WTC11 (cell line): ENCODE measurements at regions not wholly inside any gene's neighbourhood (a gene's known extent, or its start where the extent isn't known, plus 50 kb on each side); places are given as distances from the start of the nearest gene placed in this dataset.

Experiments used
- ATAC-seq: fragments of 200-7000 bp; cut with Tn5 transposase; 2 replicates; pipeline ENCODE4 v1.10.0; 2021; ENCODE audit warnings: mild to moderate bottlenecking, moderate library complexity
- CTCF ChIA-PET: fragments of 300-600 bp; sonication (Branson Sonifier 250); formaldehyde crosslinking; loops from one replicate; lab custom pipeline; 2021; ENCODE audit warnings: antibody characterized with exemption; lab: Charles Lee
- POLR2A ChIA-PET: fragments of 350-600 bp; sonication (Branson Sonifier 250); formaldehyde crosslinking; loops from one replicate; lab custom pipeline; 2021; ENCODE audit warnings: antibody characterized with exemption; lab: Charles Lee
- DNase-seq: peaks from one replicate; pipeline ENCODE4 v3.0.0; 2021; ENCODE audit warnings: low spot score
- H3K27ac Mint-ChIP-seq: 2 replicates; pipeline ENCODE4 v1.8.0; 2021; ENCODE audit warnings: mixed read lengths
- H3K27me3 Mint-ChIP-seq: 2 replicates; pipeline ENCODE4 v1.8.0; 2021; ENCODE audit warnings: low read depth, mild to moderate bottlenecking, moderate library complexity, mixed read lengths
- H3K36me3 Mint-ChIP-seq: 2 replicates; pipeline ENCODE4 v1.8.0; 2021; ENCODE audit warnings: mixed read lengths
- H3K4me1 Mint-ChIP-seq: 2 replicates; pipeline ENCODE4 v1.8.0; 2022; ENCODE audit warnings: mixed read lengths
- H3K4me3 Mint-ChIP-seq: 2 replicates; pipeline ENCODE4 v1.8.0; 2021; ENCODE audit warnings: mild to moderate bottlenecking, moderate library complexity, mixed read lengths
- H3K9me3 Mint-ChIP-seq: 2 replicates; pipeline ENCODE4 v1.8.0; 2021; ENCODE audit warnings: mixed read lengths
- ETV6 ChIP-seq: sonication (generic); formaldehyde crosslinking; IDR thresholded peaks from 2 replicates; pipeline ENCODE4 v1.8.1; 2022; ENCODE audit warnings: mild to moderate bottlenecking, missing genetic modification reagents
- HMGA2 ChIP-seq: fragments of 250-450 bp; sonication (Bioruptor Pico); IDR thresholded peaks from 2 replicates; pipeline ENCODE4 v1.4.0; 2021; ENCODE audit warnings: mild to moderate bottlenecking, moderate library complexity
- JAZF1 ChIP-seq: fragments of 250-450 bp; sonication (Bioruptor Pico); IDR thresholded peaks from 2 replicates; pipeline ENCODE4 v1.9.0; 2021; ENCODE audit warnings: moderate library complexity, mild to moderate bottlenecking, inconsistent platforms
- JUN ChIP-seq: sonication (generic); formaldehyde crosslinking; IDR thresholded peaks from 2 replicates; pipeline ENCODE4 v1.8.0; 2023; ENCODE audit warnings: mild to moderate bottlenecking, missing genetic modification reagents
- KAT7 ChIP-seq: sonication (generic); formaldehyde crosslinking; IDR thresholded peaks from 2 replicates; pipeline ENCODE4 v1.8.1; 2023; ENCODE audit warnings: missing genetic modification reagents, mild to moderate bottlenecking, borderline replicate concordance
- NFATC4 ChIP-seq: fragments of 250-450 bp; sonication (Bioruptor Pico); IDR thresholded peaks from 2 replicates; pipeline ENCODE4 v1.9.0; 2021; ENCODE audit warnings: mild to moderate bottlenecking
- NFYB ChIP-seq: sonication (generic); formaldehyde crosslinking; conservative IDR thresholded peaks from 2 replicates; pipeline ENCODE4 v1.8.0; 2022; ENCODE audit warnings: low read depth, missing genetic modification reagents
- PRRX2 ChIP-seq: fragments of 250-450 bp; sonication (Bioruptor Pico); IDR thresholded peaks from 2 replicates; pipeline ENCODE4 v1.8.0; 2021; ENCODE audit warnings: mild to moderate bottlenecking
- TP53 ChIP-seq: sonication (generic); formaldehyde crosslinking; IDR thresholded peaks from 2 replicates; pipeline ENCODE4 v1.8.1; 2023; ENCODE audit warnings: mild to moderate bottlenecking, missing genetic modification reagents
- ZNF219 ChIP-seq: sonication (generic); formaldehyde crosslinking; IDR thresholded peaks from 2 replicates; pipeline ENCODE4 v1.8.0; 2023; ENCODE audit warnings: missing genetic modification reagents, mild to moderate bottlenecking, borderline replicate concordance
- ZNF423 ChIP-seq: fragments of 250-450 bp; sonication (Bioruptor Pico); IDR thresholded peaks from 2 replicates; pipeline ENCODE4 v2.1.2; 2022; ENCODE audit warnings: mild to moderate bottlenecking, moderate library complexity
- TF ChIP-seq, protein P1 (sequence below): sonication (generic); formaldehyde crosslinking; IDR thresholded peaks from 2 replicates; pipeline ENCODE4 v1.8.1; 2023; ENCODE audit warnings: mild to moderate bottlenecking, missing genetic modification reagents, moderate library complexity
- TF ChIP-seq, protein P2 (sequence below): sonication (generic); formaldehyde crosslinking; IDR thresholded peaks from 2 replicates; pipeline ENCODE4 v1.8.0; 2023; ENCODE audit warnings: missing genetic modification reagents, mild to moderate bottlenecking, borderline replicate concordance
- TF ChIP-seq, protein P3 (sequence below): sonication (generic); formaldehyde crosslinking; IDR thresholded peaks from 2 replicates; pipeline ENCODE4 v1.8.1; 2022; ENCODE audit warnings: low read depth, mild to moderate bottlenecking, moderate library complexity, missing genetic modification reagents, borderline replicate concordance
- TF ChIP-seq, protein P4 (sequence below): fragments of 250-450 bp; sonication (Bioruptor Pico); IDR thresholded peaks from 2 replicates; pipeline ENCODE4 v1.9.0; 2021; ENCODE audit warnings: moderate library complexity, mild to moderate bottlenecking, inconsistent platforms, borderline replicate concordance
- TF ChIP-seq, protein P5 (sequence below): sonication (generic); formaldehyde crosslinking; IDR thresholded peaks from 2 replicates; pipeline ENCODE4 v1.8.0; 2023; ENCODE audit warnings: missing genetic modification reagents

DNA sequence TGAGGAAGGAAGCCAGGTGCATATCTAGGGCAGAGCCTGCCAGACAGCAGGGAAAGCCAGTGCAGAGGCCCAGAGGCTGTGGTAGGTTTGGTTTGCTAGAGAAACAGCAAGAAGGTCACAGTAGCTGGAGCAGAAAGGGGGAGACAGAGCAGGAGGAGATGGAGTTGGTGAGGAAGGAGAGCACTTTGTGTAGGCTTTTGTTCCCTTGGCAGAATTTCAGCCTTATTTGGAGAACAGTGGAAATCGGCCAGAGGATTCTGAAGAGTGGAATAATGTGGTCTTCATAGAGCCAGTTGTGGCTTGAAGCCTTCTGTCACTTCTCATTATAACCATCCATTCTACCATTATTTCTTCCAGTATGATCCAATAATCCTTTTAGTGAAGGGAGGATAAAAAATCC lies 212.9 kb upstream of the FAR2 start (continued):
- TF ChIP-seq ETV6 (CRISPR knock-in tag) (no peak), JAZF1 (CRISPR knock-in tag) (no peak)
- TF ChIP-seq, all 79 proteins: peak for 0

DNA sequence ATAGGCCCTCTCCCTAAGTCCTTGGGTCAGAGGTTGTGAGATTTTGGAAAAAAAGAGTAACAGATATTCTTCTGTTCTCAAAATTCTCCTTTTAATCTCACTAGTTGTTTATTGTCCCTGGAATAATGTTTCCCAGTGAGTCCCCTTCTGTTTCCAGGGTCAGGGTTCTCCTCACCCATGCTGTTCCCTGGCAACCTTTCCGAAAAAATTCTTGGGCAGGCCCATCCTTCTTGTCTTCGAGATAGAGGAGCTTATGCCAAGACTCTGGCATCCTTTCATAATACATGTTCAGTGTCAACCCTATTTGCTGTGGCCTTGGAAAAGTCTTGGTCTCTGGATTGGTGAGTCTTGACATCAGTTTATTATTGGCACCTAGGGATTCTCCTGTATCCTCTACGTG lies 212.4 kb upstream of the FAR2 start:
- H3K9me3 Mint-ChIP-seq = no peaks in the 10 kb centered on the region
- TF ChIP-seq, protein P1, sequence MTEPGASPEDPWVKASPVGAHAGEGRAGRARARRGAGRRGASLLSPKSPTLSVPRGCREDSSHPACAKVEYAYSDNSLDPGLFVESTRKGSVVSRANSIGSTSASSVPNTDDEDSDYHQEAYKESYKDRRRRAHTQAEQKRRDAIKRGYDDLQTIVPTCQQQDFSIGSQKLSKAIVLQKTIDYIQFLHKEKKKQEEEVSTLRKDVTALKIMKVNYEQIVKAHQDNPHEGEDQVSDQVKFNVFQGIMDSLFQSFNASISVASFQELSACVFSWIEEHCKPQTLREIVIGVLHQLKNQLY (CRISPR knock-in tag) = no peak
- TF ChIP-seq ZNF423 (no peak), NFYB (CRISPR knock-in tag) (no peak), PRRX2 (CRISPR knock-in tag) (no peak), JUN (no peak), KAT7 (CRISPR knock-in tag) (no peak), HMGA2 (CRISPR knock-in tag) (no peak), TP53 (no peak), NFATC4 (CRISPR knock-in tag) (no peak), ZNF219 (CRISPR knock-in tag) (no peak)
- TF ChIP-seq, protein P2, sequence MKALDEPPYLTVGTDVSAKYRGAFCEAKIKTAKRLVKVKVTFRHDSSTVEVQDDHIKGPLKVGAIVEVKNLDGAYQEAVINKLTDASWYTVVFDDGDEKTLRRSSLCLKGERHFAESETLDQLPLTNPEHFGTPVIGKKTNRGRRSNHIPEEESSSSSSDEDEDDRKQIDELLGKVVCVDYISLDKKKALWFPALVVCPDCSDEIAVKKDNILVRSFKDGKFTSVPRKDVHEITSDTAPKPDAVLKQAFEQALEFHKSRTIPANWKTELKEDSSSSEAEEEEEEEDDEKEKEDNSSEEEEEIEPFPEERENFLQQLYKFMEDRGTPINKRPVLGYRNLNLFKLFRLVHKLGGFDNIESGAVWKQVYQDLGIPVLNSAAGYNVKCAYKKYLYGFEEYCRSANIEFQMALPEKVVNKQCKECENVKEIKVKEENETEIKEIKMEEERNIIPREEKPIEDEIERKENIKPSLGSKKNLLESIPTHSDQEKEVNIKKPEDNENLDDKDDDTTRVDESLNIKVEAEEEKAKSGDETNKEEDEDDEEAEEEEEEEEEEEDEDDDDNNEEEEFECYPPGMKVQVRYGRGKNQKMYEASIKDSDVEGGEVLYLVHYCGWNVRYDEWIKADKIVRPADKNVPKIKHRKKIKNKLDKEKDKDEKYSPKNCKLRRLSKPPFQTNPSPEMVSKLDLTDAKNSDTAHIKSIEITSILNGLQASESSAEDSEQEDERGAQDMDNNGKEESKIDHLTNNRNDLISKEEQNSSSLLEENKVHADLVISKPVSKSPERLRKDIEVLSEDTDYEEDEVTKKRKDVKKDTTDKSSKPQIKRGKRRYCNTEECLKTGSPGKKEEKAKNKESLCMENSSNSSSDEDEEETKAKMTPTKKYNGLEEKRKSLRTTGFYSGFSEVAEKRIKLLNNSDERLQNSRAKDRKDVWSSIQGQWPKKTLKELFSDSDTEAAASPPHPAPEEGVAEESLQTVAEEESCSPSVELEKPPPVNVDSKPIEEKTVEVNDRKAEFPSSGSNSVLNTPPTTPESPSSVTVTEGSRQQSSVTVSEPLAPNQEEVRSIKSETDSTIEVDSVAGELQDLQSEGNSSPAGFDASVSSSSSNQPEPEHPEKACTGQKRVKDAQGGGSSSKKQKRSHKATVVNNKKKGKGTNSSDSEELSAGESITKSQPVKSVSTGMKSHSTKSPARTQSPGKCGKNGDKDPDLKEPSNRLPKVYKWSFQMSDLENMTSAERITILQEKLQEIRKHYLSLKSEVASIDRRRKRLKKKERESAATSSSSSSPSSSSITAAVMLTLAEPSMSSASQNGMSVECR = no peak
- TF ChIP-seq, protein P3, sequence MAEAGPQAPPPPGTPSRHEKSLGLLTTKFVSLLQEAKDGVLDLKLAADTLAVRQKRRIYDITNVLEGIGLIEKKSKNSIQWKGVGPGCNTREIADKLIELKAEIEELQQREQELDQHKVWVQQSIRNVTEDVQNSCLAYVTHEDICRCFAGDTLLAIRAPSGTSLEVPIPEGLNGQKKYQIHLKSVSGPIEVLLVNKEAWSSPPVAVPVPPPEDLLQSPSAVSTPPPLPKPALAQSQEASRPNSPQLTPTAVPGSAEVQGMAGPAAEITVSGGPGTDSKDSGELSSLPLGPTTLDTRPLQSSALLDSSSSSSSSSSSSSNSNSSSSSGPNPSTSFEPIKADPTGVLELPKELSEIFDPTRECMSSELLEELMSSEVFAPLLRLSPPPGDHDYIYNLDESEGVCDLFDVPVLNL (CRISPR knock-in tag) = no peak
- POLR2A ChIA-PET = no interaction called here
- no peaks in the 10 kb centered on the region for H3K36me3 Mint-ChIP-seq
- CTCF ChIA-PET = no interaction called here
- no peaks in the 10 kb centered on the region for H3K27me3 Mint-ChIP-seq
- ATAC-seq (no peak), DNase-seq (no peak)
- H3K4me3 Mint-ChIP-seq = no peak overlapping the region
- H3K4me1 Mint-ChIP-seq = peaks cover 17% of the 10 kb centered on the region
- H3K27ac Mint-ChIP-seq = no peak overlapping the region

DNA sequence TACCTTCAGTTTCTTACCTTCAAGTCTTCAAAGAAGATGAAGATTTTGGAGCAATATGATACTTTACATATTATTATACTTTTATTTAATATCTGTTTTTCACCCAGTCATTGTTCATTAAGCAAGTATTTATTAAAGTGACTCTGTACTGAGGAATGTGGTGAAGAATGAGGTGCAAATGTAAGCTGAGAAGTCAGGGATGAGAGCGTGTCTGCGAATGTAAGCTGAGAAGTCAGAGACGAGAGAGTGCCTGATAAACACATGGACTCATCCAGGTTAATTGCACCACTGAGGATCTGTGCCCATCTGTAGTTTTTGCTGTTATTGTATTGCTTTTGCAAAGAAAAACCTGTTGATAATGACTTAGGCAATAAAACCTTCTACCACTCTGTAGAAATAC lies 211.9 kb upstream of the FAR2 start:
- no peaks in the 10 kb centered on the region for H3K27me3 Mint-ChIP-seq
- TF ChIP-seq, protein P4, sequence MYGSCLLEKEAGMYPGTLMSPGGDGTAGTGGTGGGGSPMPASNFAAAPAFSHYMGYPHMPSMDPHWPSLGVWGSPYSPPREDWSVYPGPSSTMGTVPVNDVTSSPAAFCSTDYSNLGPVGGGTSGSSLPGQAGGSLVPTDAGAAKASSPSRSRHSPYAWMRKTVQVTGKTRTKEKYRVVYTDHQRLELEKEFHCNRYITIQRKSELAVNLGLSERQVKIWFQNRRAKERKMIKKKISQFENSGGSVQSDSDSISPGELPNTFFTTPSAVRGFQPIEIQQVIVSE (CRISPR knock-in tag) = no peak
- TF ChIP-seq, protein P5, sequence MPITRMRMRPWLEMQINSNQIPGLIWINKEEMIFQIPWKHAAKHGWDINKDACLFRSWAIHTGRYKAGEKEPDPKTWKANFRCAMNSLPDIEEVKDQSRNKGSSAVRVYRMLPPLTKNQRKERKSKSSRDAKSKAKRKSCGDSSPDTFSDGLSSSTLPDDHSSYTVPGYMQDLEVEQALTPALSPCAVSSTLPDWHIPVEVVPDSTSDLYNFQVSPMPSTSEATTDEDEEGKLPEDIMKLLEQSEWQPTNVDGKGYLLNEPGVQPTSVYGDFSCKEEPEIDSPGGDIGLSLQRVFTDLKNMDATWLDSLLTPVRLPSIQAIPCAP = no peak
- TF ChIP-seq, all 79 proteins: peak for 0
- ChIA-PET CTCF (no interaction called here), POLR2A (no interaction called here)
- Mint-ChIP-seq H3K4me1 (peaks cover 17% of the 10 kb centered on the region), H3K9me3 (no peaks in the 10 kb centered on the region), H3K4me3 (no peak overlapping the region), H3K27ac (no peak overlapping the region), H3K36me3 (no peaks in the 10 kb centered on the region)
- ATAC-seq = no peak
- no peak for DNase-seq
